CD4-positive, CD25-positive, alpha-beta regulatory T cell (primary cell): ENCODE measurements at regions not wholly inside any gene's neighbourhood (a gene's known extent, or its start where the extent isn't known, plus 50 kb on each side); places are given as distances from the start of the nearest gene placed in this dataset.

Experiments used
- ATAC-seq, 2 donors: fragments of 150-1000 bp; cut with Tn5 transposase; one replicate each; pipeline ENCODE4 v1.10.0; 2021; ENCODE audit warnings: low read depth in 2 of 2, moderate number of reproducible peaks in 2 of 2, moderate library complexity in 1 of 2
- DNase-seq, 3 donors: peaks; one replicate each; pipeline versions ENCODE4 v3.0.0 to v3.0.0-alpha.2; 2012 to 2022; ENCODE audit warnings: mixed read lengths in 1 of 3
- H3K27ac ChIP-seq: one replicate; pipeline ENCODE4 v1.7.0; 2013; ENCODE audit warnings: mild to moderate bottlenecking, low read length; ENCODE audit not compliant: insufficient read depth, poor library complexity, severe bottlenecking
- H3K27me3 ChIP-seq: one replicate; pipeline ENCODE4 v1.7.0; 2013; ENCODE audit warnings: low read length; ENCODE audit not compliant: control insufficient read depth, insufficient read depth
- H3K36me3 ChIP-seq: one replicate; pipeline ENCODE4 v1.7.0; 2013; ENCODE audit warnings: mild to moderate bottlenecking, low read length, moderate library complexity; ENCODE audit not compliant: control insufficient read depth, insufficient read depth
- H3K4me1 ChIP-seq: 2 replicates; pipeline ENCODE4 v1.7.0; 2013; ENCODE audit warnings: mild to moderate bottlenecking, low read length; ENCODE audit not compliant: insufficient read depth, control insufficient read depth, poor library complexity, severe bottlenecking
- H3K4me3 ChIP-seq: one replicate; pipeline ENCODE4 v1.7.0; 2013; ENCODE audit warnings: low read depth, mild to moderate bottlenecking, low read length, moderate library complexity
- H3K9me3 ChIP-seq, 2 experiments: 1 replicate in 1 of 2; 2 replicates in 1 of 2; pipeline ENCODE4 v1.7.0; 2013; ENCODE audit warnings: low read length in 2 of 2, mild to moderate bottlenecking in 1 of 2, moderate library complexity in 1 of 2; ENCODE audit not compliant: control insufficient read depth in 2 of 2
- H3K27ac Mint-ChIP-seq, 3 donors: one replicate each; pipeline ENCODE4 v1.8.0; 2020 to 2022; ENCODE audit warnings: mild to moderate bottlenecking in 3 of 3, mixed read lengths in 3 of 3, moderate library complexity in 2 of 3
- H3K27me3 Mint-ChIP-seq: one replicate; pipeline ENCODE4 v1.8.0; 2022; ENCODE audit warnings: mild to moderate bottlenecking, mixed read lengths
- H3K36me3 Mint-ChIP-seq: one replicate; pipeline ENCODE4 v1.8.0; 2020; ENCODE audit warnings: mixed read lengths
- H3K4me1 Mint-ChIP-seq, 4 donors: one replicate each; pipeline ENCODE4 v1.8.0; 2020 to 2022; ENCODE audit warnings: mixed read lengths in 4 of 4, mild to moderate bottlenecking in 1 of 4
- H3K4me3 Mint-ChIP-seq, 4 donors: one replicate each; pipeline ENCODE4 v1.8.0; 2020 to 2022; ENCODE audit warnings: mild to moderate bottlenecking in 4 of 4, mixed read lengths in 4 of 4, moderate library complexity in 3 of 4
- H3K9me3 Mint-ChIP-seq, 7 donors: one replicate each; pipeline ENCODE4 v1.8.0; 2020 to 2022; ENCODE audit warnings: mixed read lengths in 7 of 7, mild to moderate bottlenecking in 3 of 7, moderate library complexity in 2 of 7

- no peak overlapping the region for H3K27ac Mint-ChIP-seq
- H3K4me3 ChIP-seq: no peak overlapping the region
- no peak for DNase-seq
- H3K36me3 Mint-ChIP-seq: no peaks in the 10 kb centered on the region
- H3K4me1 Mint-ChIP-seq: no peaks in the 10 kb centered on the region
- H3K4me3 Mint-ChIP-seq: no peak overlapping the region
- no peak overlapping the region for H3K27ac ChIP-seq
- H3K27me3 Mint-ChIP-seq: no peaks in the 10 kb centered on the region
- H3K9me3 Mint-ChIP-seq: peaks cover 0 to 3% (median 0%) of the 10 kb centered on the region in 7 donors
- H3K27me3 ChIP-seq: no peaks in the 10 kb centered on the region
- no peak for ATAC-seq
- no peaks in the 10 kb centered on the region for H3K9me3 ChIP-seq
- H3K36me3 ChIP-seq: no peaks in the 10 kb centered on the region
- no peaks in the 10 kb centered on the region for H3K4me1 ChIP-seq
Observed at GRCh38 chr1:55827350-55827749, 612.2 kb upstream of the USP24 start.

- Mint-ChIP-seq H3K27me3 (no peaks in the 10 kb centered on the region), H3K4me1 (no peaks in the 10 kb centered on the region)
Observed at GRCh38 chr1:55826381-55827080, 611.4 kb upstream of the USP24 start.

GRCh38 chr1:55825461-55825860 is 610.3 kb upstream of the USP24 start:
- no peak overlapping the region for H3K4me3 ChIP-seq
- H3K4me1 ChIP-seq: no peaks in the 10 kb centered on the region
- Mint-ChIP-seq H3K9me3 (peaks cover 0 to 4% (median 0%) of the 10 kb centered on the region in 7 donors), H3K36me3 (no peaks in the 10 kb centered on the region), H3K4me3 (no peak overlapping the region), H3K27me3 (no peaks in the 10 kb centered on the region), H3K27ac (no peak overlapping the region), H3K4me1 (no peaks in the 10 kb centered on the region)
- no peak overlapping the region for H3K27ac ChIP-seq
- DNase-seq (no peak), ATAC-seq (no peak)
- H3K27me3 ChIP-seq: no peaks in the 10 kb centered on the region
- no peaks in the 10 kb centered on the region for H3K9me3 ChIP-seq
- no peaks in the 10 kb centered on the region for H3K36me3 ChIP-seq

More at GRCh38 chr1:55826381-55827080, 611.4 kb upstream of the USP24 start:
- H3K27me3 ChIP-seq: no peaks in the 10 kb centered on the region
- DNase-seq: no peak
- no peak overlapping the region for H3K4me3 Mint-ChIP-seq
- no peak for ATAC-seq
- H3K27ac ChIP-seq: no peak overlapping the region
- H3K9me3 ChIP-seq: no peaks in the 10 kb centered on the region
- peaks cover 0 to 3% (median 0%) of the 10 kb centered on the region in 7 donors for H3K9me3 Mint-ChIP-seq
- H3K36me3 ChIP-seq: no peaks in the 10 kb centered on the region
- H3K4me1 ChIP-seq: no peaks in the 10 kb centered on the region
- no peak overlapping the region for H3K4me3 ChIP-seq
- H3K27ac Mint-ChIP-seq: no peak overlapping the region
- no peaks in the 10 kb centered on the region for H3K36me3 Mint-ChIP-seq

- no peaks in the 10 kb centered on the region for H3K4me1 Mint-ChIP-seq
Observed at GRCh38 chr1:55824251-55824640, 609.1 kb upstream of the USP24 start.

GRCh38 chr1:55823541-55824250 is 608.5 kb upstream of the USP24 start:
- Mint-ChIP-seq H3K4me3 (no peak overlapping the region), H3K36me3 (no peaks in the 10 kb centered on the region), H3K4me1 (no peaks in the 10 kb centered on the region), H3K27me3 (no peaks in the 10 kb centered on the region), H3K9me3 (peaks cover 0 to 5% (median 0%) of the 10 kb centered on the region in 7 donors), H3K27ac (no peak overlapping the region)
- H3K27ac ChIP-seq: no peak overlapping the region
- H3K27me3 ChIP-seq: no peaks in the 10 kb centered on the region
- ATAC-seq: no peak
- H3K9me3 ChIP-seq: no peaks in the 10 kb centered on the region
- H3K4me3 ChIP-seq: no peak overlapping the region
- no peaks in the 10 kb centered on the region for H3K4me1 ChIP-seq
- no peak for DNase-seq
- no peaks in the 10 kb centered on the region for H3K36me3 ChIP-seq

More at GRCh38 chr1:55824251-55824640, 609.1 kb upstream of the USP24 start:
- H3K27me3 ChIP-seq: no peaks in the 10 kb centered on the region
- Mint-ChIP-seq H3K9me3 (peaks cover 0 to 4% (median 0%) of the 10 kb centered on the region in 7 donors), H3K27ac (no peak overlapping the region), H3K36me3 (no peaks in the 10 kb centered on the region), H3K27me3 (no peaks in the 10 kb centered on the region), H3K4me3 (no peak overlapping the region)
- DNase-seq (no peak), ATAC-seq (no peak)
- no peak overlapping the region for H3K27ac ChIP-seq
- H3K36me3 ChIP-seq: no peaks in the 10 kb centered on the region
- no peaks in the 10 kb centered on the region for H3K4me1 ChIP-seq
- H3K4me3 ChIP-seq: no peak overlapping the region
- no peaks in the 10 kb centered on the region for H3K9me3 ChIP-seq

GRCh38 chr1:55822891-55823290 is 607.7 kb upstream of the USP24 start:
- Mint-ChIP-seq H3K4me1 (no peaks in the 10 kb centered on the region), H3K4me3 (no peak overlapping the region), H3K27me3 (no peaks in the 10 kb centered on the region), H3K36me3 (no peaks in the 10 kb centered on the region), H3K27ac (no peak overlapping the region), H3K9me3 (peaks cover 0 to 5% (median 0%) of the 10 kb centered on the region in 7 donors)
- Histone ChIP-seq H3K36me3 (no peaks in the 10 kb centered on the region), H3K4me1 (no peaks in the 10 kb centered on the region), H3K9me3 (no peaks in the 10 kb centered on the region), H3K27ac (no peak overlapping the region), H3K27me3 (no peaks in the 10 kb centered on the region), H3K4me3 (no peak overlapping the region)
- ATAC-seq (no peak), DNase-seq (no peak)

- no peak overlapping the region for H3K27ac ChIP-seq
- H3K36me3 ChIP-seq: no peaks in the 10 kb centered on the region
- Mint-ChIP-seq H3K27me3 (no peaks in the 10 kb centered on the region), H3K4me1 (no peaks in the 10 kb centered on the region), H3K9me3 (peaks cover 0 to 5% (median 0%) of the 10 kb centered on the region in 7 donors), H3K4me3 (no peak overlapping the region), H3K27ac (no peak overlapping the region), H3K36me3 (no peaks in the 10 kb centered on the region)
- no peaks in the 10 kb centered on the region for H3K9me3 ChIP-seq
- no peaks in the 10 kb centered on the region for H3K4me1 ChIP-seq
- ATAC-seq: no peak
- H3K27me3 ChIP-seq: no peaks in the 10 kb centered on the region
- no peak for DNase-seq
- no peak overlapping the region for H3K4me3 ChIP-seq
Observed at GRCh38 chr1:55821234-55821633, 606.1 kb upstream of the USP24 start.

- Mint-ChIP-seq H3K4me3 (no peak overlapping the region), H3K27me3 (no peaks in the 10 kb centered on the region), H3K27ac (no peak overlapping the region), H3K36me3 (no peaks in the 10 kb centered on the region), H3K4me1 (no peaks in the 10 kb centered on the region), H3K9me3 (peaks cover 0 to 5% (median 0%) of the 10 kb centered on the region in 7 donors)
- Histone ChIP-seq H3K36me3 (no peaks in the 10 kb centered on the region), H3K27me3 (no peaks in the 10 kb centered on the region), H3K4me1 (no peaks in the 10 kb centered on the region), H3K27ac (no peak overlapping the region), H3K9me3 (no peaks in the 10 kb centered on the region), H3K4me3 (no peak overlapping the region)
- ATAC-seq (no peak), DNase-seq (no peak)
Observed at GRCh38 chr1:55820501-55820900, 605.3 kb upstream of the USP24 start.
